ENCODE measurements at regions not wholly inside any gene's neighbourhood (a gene's known extent, or its start where the extent isn't known, plus 50 kb on each side); places are given as distances from the start of the nearest gene placed in this dataset.

DNA sequence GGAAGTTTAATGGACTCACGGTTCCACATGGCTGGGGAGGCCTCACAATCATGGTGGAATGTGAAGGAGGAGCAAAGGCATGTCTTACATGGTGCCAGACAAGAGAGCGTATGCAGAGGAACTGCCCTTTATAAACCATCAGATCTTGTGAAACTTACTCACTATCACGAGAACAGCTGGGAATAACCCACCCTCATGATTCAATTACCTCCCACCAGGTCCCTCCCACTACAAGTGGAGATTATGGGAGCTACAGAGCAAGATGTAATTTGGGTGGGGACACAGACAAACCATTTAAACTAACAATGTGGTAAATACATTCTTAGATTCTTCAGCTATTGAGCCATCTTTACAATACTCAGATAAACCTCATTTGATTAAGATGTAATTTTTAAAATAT is 176.1 kb downstream of the SH3BP4 start:
- TF ChIP-seq, protein P1, sequence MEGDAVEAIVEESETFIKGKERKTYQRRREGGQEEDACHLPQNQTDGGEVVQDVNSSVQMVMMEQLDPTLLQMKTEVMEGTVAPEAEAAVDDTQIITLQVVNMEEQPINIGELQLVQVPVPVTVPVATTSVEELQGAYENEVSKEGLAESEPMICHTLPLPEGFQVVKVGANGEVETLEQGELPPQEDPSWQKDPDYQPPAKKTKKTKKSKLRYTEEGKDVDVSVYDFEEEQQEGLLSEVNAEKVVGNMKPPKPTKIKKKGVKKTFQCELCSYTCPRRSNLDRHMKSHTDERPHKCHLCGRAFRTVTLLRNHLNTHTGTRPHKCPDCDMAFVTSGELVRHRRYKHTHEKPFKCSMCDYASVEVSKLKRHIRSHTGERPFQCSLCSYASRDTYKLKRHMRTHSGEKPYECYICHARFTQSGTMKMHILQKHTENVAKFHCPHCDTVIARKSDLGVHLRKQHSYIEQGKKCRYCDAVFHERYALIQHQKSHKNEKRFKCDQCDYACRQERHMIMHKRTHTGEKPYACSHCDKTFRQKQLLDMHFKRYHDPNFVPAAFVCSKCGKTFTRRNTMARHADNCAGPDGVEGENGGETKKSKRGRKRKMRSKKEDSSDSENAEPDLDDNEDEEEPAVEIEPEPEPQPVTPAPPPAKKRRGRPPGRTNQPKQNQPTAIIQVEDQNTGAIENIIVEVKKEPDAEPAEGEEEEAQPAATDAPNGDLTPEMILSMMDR (IDR thresholded peaks at IDR 0.05; ENCODE audit: partially characterized antibody, unreplicated experiment): no peak
- H3K4me3 Mint-ChIP-seq (ENCODE audit: unreplicated experiment): no peak overlapping the region
- H3K27me3 Mint-ChIP-seq (ENCODE audit: unreplicated experiment): peaks cover 2% of the 10 kb centered on the region
- H3K4me1 Mint-ChIP-seq (ENCODE audit: low read depth, unreplicated experiment): no peaks in the 10 kb centered on the region
- H3K36me3 Mint-ChIP-seq (ENCODE audit: unreplicated experiment): peaks cover 4% of the 10 kb centered on the region
- H3K9me3 Mint-ChIP-seq (ENCODE audit: unreplicated experiment): no peaks in the 10 kb centered on the region
- no peak for DNase-seq
- H3K27ac Mint-ChIP-seq (ENCODE audit: unreplicated experiment): no peak overlapping the region

DNA sequence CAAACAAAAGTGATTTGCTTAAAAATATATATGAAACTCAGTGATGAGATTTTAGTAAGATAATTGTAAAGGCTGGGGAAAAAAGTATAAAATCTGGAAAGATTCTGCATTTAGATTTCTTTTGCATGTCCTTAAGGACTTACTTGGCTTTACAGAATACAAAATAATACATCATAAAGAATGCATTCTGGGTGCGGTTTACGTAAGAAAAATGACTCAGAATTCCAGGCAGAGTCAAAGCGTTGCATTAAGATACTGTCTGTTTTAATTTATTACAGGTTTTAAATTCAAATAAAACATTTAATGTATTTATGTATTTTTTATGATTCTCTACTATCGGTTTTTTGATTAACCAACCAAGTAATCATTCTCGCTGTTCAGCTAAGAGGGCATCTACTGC is 178.0 kb downstream of the SH3BP4 start:
- Mint-ChIP-seq H3K36me3 (ENCODE audit: unreplicated experiment) (peaks cover 4% of the 10 kb centered on the region), H3K4me1 (ENCODE audit: low read depth, unreplicated experiment) (peaks cover 7% of the 10 kb centered on the region), H3K27ac (ENCODE audit: unreplicated experiment) (no peak overlapping the region), H3K4me3 (ENCODE audit: unreplicated experiment) (no peak overlapping the region), H3K9me3 (ENCODE audit: unreplicated experiment) (no peaks in the 10 kb centered on the region), H3K27me3 (ENCODE audit: unreplicated experiment) (peaks cover 2% of the 10 kb centered on the region)
- DNase-seq: no peak
- TF ChIP-seq, protein P1 (IDR thresholded peaks at IDR 0.05; ENCODE audit: partially characterized antibody, unreplicated experiment): no peak

DNA sequence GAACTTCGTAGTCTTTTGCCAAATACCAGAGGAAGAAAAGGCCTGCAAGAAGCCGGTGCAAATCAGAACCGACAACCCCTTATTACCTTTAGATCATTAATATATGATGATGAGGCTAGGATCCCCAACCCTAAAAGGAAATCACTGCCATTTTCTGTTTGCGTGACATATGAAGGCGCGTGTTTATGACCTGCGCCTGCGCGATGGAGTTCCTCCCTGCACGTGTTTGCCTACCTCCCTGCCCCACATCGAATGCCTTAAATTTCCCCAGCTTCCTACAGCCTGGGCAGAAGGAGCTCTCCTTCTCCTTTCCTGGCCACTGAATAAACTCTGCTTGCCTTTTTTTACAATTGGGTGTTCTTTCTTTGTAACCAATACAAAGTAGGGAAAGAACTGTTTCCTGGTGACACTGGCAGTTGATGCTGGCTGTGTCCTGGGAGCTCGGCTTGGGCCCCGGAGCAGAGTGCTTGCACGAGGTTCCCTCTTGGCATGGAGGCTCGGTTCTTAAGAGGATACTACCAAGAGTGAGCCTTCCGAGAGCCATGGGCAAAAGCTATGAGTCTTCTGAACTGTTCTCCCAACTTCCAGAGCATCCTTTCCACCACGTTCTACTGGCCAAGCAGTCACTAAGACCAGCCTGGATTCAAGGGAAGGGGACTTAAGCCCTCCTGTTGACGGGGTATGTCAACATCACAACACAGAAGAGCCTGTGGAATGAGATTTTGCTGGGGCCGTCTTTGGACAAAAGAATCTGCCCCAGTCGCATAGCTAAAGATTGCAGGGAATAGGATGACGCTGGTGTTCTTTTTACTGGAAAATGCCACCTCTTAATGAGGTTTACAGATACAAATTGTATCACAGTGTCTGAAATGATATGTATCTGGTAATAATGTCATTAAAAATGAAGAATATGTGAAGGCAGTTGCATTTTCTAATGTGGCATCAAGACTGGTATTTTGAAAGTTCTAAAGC is 179.8 kb downstream of the SH3BP4 start:
- Mint-ChIP-seq H3K27ac (ENCODE audit: unreplicated experiment) (no peak overlapping the region), H3K4me3 (ENCODE audit: unreplicated experiment) (no peak overlapping the region), H3K9me3 (ENCODE audit: unreplicated experiment) (no peaks in the 10 kb centered on the region), H3K4me1 (ENCODE audit: low read depth, unreplicated experiment) (peaks cover 9% of the 10 kb centered on the region), H3K36me3 (ENCODE audit: unreplicated experiment) (peaks cover 4% of the 10 kb centered on the region), H3K27me3 (ENCODE audit: unreplicated experiment) (peaks cover 2% of the 10 kb centered on the region)
- TF ChIP-seq, protein P1 (IDR thresholded peaks at IDR 0.05; ENCODE audit: partially characterized antibody, unreplicated experiment): no peak
- no peak for DNase-seq

GRCh38 chr2:235132651-235133050 is 180.8 kb downstream of the SH3BP4 start:
- TF ChIP-seq, protein P1 (IDR thresholded peaks at IDR 0.05; ENCODE audit: partially characterized antibody, unreplicated experiment): no peak

DNA sequence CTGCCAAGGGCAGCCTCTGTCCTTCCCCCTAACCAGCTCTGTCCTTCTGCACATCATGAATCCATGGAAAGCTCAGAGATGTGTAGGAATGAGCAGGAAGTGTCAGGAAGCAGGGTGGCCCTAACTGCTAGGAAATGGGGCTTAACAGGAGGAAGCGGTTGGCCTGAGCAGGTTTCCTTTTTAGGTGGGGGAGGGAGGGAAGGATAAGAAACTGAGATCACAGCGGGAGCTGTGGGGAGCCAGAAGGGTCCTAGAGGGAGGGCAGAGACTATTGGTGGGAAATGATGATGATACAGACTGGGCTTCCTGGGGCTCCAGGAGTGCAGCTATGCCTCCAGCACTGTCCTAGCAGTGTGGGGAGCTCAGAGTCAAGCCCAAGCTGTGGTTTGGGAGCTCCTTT is 182.0 kb downstream of the SH3BP4 start:
- H3K4me3 Mint-ChIP-seq (ENCODE audit: unreplicated experiment): no peak overlapping the region
- H3K27me3 Mint-ChIP-seq (ENCODE audit: unreplicated experiment): no peaks in the 10 kb centered on the region
- no peaks in the 10 kb centered on the region for H3K36me3 Mint-ChIP-seq (ENCODE audit: unreplicated experiment)
- H3K9me3 Mint-ChIP-seq (ENCODE audit: unreplicated experiment): no peaks in the 10 kb centered on the region
- TF ChIP-seq, protein P1 (IDR thresholded peaks at IDR 0.05; ENCODE audit: partially characterized antibody, unreplicated experiment): no peak
- no peak for DNase-seq
- peaks cover 9% of the 10 kb centered on the region for H3K4me1 Mint-ChIP-seq (ENCODE audit: low read depth, unreplicated experiment)
- no peak overlapping the region for H3K27ac Mint-ChIP-seq (ENCODE audit: unreplicated experiment)

More at GRCh38 chr2:235132651-235133050, 180.8 kb downstream of the SH3BP4 start:
- Mint-ChIP-seq H3K4me1 (ENCODE audit: low read depth, unreplicated experiment) (peaks cover 9% of the 10 kb centered on the region), H3K36me3 (ENCODE audit: unreplicated experiment) (peaks cover 3% of the 10 kb centered on the region), H3K9me3 (ENCODE audit: unreplicated experiment) (no peaks in the 10 kb centered on the region), H3K27ac (ENCODE audit: unreplicated experiment) (no peak overlapping the region), H3K4me3 (ENCODE audit: unreplicated experiment) (no peak overlapping the region), H3K27me3 (ENCODE audit: unreplicated experiment) (peaks cover 2% of the 10 kb centered on the region)
- no peak for DNase-seq
